A204.1 (cell line): ENCODE measurements at regions not wholly inside any gene's neighbourhood (a gene's known extent, or its start where the extent isn't known, plus 50 kb on each side); places are given as distances from the start of the nearest gene placed in this dataset.

Source experiments
- FAIRE-seq: peaks from 2 replicates; lab custom pipeline; 2012; peaks lifted over from hg19 to GRCh38; lab: Jason Lieb, UNC

GRCh38 chr5:68949711-68950110 is 144.1 kb upstream of the SLC30A5 start:
- no peak for FAIRE-seq

DNA sequence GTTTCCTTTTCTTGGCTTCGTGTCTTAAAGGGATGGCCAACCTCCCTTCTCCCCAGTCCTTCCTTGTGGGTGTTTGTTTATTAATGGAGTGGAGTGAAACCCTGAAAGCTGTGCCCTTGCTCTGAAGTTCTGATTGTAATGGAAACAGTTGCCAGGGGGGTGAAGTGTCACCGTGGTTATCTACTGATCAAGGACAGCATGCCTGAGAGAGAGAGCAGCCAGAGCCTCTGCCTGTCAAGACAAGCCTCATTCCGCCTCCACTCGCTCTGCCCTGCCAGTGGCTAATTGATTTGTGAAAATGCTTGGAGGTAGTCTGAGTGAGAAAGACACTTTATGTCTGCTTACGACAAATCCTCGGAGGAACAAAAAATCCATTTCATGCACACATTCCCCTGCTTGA is 143.7 kb upstream of the SLC30A5 start:
- no peak for FAIRE-seq

- FAIRE-seq, result no peak
These were observed 142.9 kb upstream of the SLC30A5 start for GRCh38 chr5:68950930-68951329.

DNA sequence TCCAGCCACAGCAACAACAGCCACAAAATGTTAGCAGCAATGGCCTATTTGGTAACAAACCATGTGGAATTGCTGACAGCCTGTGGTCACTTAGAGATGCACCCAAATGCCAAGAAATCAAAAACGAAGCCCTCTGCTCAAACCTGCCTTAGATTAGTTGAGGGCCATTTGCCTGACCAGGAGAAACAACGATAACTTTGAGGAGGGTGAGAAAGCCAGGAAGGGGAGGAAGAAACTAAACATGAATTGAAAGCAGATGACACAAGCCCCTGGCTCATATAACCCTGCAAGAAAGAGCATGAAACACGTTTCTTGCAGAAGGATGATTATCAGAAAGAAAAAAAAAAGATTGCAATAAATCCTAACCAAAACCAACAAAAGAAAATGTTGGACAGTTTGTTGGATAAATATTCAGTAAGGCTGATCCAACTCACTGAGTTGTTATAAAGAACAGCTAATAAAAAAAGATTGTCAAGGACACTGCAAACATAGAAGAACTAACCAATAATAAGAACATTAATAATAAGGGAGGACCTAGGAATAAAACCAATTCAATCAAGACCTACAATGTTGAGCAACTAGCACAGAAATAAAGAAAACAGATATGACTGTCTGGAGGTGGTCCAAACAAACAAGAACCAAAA is 140.5 kb upstream of the SLC30A5 start:
- no peak for FAIRE-seq

DNA sequence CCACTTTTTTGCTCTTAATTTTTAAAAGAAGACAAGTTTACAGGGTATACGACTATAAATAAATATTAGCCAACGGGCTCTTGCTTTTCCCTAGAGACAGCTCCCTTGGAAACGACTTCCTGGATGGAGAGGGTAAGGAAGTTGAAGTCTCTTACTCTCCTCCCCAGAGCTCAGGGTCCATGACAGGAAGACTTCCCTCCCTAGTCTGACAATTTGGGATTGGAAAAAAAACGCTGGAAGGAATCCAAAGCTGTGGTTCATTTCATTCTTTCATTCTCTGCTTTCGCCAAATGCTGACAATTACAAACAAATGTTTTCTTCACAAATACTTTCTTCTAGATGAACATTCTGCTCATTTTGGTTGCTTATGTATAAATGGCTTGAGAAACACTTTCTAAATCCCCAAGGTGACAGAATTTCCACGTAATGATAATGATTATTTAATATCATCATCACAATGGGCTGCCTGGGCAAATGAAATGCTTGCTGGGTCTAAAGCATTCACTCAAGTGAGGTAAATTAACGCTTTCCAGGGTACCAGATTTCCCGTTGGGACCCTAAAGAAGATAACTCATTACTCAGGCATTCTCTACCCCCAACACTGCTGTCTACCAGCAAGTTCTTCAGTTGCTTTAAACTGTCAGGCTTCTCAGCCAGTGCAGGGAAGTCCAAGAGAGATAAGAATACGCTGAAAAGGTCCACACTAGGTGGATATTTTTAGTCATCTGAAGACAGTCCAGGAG is 139.8 kb upstream of the SLC30A5 start:
- no peak for FAIRE-seq

- no peak for FAIRE-seq
These were observed 139.2 kb upstream of the SLC30A5 start for GRCh38 chr5:68954618-68954910.

DNA sequence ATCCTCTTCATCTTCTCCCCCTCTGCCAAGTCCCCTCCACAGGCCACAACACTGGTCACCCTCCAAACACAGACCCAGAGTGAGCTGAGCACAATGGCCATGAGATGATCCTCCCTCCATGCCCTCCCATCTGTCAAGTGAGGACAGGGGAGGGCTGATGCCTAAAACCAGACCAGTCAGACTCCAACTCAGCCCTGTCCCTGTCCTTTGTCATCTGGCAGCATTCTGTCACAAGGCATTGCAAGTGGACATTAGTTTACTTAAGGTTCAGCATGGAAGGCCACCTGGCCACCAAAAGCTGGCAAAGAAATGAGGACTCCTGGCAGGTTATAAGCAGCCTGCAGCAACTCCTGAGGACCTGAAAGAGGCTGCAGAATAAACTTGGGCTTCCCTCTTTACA is 136.2 kb upstream of the SLC30A5 start:
- FAIRE-seq, result no peak

- no peak for FAIRE-seq
These were observed 135.4 kb upstream of the SLC30A5 start for GRCh38 chr5:68958428-68958827.

GRCh38 chr5:68960456-68960855 is 133.4 kb upstream of the SLC30A5 start:
- FAIRE-seq, result no peak

GRCh38 chr5:68960961-68961360 is 132.9 kb upstream of the SLC30A5 start:
- no peak for FAIRE-seq

DNA sequence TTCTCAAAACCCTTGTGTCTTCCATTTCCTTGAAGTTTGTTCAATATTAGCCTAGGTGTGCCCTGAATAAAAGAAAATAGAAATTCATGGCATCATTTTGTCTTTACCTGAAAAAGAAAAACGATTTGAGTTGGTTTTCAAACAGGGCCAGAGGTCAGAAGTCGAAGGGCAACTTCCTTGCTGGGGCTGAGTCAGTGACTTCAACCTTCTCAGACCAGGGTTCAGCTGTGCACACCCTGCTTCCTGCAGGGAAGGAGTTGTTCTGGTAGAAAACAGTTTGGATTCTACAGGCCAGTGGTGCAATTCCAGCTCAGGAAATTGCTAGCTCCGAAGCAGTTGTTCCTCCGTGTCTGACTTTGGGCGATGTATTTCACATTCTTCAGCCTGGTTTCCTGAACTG is 132.1 kb upstream of the SLC30A5 start:
- FAIRE-seq, result no peak

GRCh38 chr5:68962757-68963484 is 130.9 kb upstream of the SLC30A5 start:
- FAIRE-seq, result peak; percentile 30

DNA sequence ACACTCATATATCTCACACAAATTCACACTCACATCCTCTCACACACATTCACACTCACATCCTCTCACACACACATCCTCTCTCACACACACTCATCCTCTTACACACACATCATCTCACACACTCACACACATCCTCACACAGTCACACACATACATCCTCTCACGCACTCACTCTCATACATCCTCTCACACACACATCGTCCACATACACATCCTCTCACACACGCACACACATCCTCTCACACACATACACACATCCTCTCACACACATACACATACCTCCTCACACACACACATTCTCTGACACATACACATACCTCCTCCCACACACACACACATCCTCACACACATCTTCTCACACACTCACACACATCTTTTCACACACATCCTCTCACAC is 129.1 kb upstream of the SLC30A5 start:
- no peak for FAIRE-seq

DNA sequence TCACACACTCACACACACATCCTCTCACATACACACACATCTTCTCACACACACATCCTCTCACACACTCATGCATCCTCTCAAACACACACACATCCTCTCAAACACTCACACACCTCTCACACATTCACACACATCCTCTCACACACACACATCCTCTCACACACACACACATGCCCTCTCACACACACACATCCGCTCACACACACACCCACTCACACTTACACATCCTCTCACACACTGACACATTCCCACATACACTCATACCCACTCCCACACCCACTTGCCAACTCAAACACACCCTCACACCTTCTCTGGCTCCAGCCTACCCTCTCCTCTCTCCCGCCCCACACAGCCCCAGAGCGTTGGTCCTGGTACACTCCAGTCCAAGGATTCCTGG is 127.9 kb upstream of the SLC30A5 start:
- no peak for FAIRE-seq

DNA sequence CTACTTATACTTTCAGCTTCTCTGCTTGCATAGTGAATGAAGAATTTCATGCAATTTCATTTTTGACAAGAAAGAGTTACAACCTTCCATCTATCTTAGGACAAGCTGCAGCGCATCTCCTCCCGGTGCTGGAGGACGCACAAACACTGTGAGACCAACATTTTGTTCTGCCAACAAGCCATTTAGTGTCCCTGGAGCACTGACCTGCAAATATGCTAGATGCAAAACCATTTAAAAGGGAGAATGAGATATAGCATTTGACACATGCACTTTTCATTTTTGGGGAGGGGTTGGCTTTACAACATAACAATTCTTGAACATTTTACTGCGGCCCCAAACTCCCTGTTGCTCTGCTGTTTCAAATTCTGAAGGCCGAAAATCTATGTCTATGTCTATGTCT is 127.2 kb upstream of the SLC30A5 start:
- no peak for FAIRE-seq

- FAIRE-seq, result no peak
These were observed 125.4 kb upstream of the SLC30A5 start for GRCh38 chr5:68968429-68968828.

GRCh38 chr5:68970617-68971016 is 123.2 kb upstream of the SLC30A5 start:
- FAIRE-seq, result no peak

DNA sequence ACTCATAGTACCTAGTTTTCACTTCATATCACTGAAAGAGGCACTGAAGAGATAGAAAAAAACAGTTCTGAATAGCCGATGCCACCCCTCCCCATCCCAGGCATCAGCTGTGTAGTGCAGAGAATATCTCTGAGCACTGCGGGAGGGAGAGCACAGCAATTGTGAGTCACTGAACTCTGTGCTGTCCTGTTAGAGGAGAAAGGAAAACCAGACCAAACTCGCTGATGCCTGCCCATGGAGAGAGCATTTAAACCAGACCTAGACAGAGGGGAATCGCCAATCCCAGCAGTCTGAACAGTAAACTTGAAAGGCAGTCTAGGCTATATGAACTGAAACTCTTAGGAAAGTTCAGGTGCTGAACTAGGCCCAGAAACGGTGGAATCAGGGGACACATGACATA is 120.1 kb upstream of the SLC30A5 start:
- no peak for FAIRE-seq

GRCh38 chr5:68983043-68983442 is 110.8 kb upstream of the SLC30A5 start:
- FAIRE-seq, result no peak

GRCh38 chr5:68983959-68984358 is 109.9 kb upstream of the SLC30A5 start:
- FAIRE-seq, result no peak

GRCh38 chr5:68991279-68992084 is 102.3 kb upstream of the SLC30A5 start:
- no peak for FAIRE-seq

GRCh38 chr5:68994645-68995044 is 99.2 kb upstream of the SLC30A5 start:
- FAIRE-seq, result no peak
